GM21786 (cell line): ENCODE measurements at regions not wholly inside any gene's neighbourhood (a gene's known extent, or its start where the extent isn't known, plus 50 kb on each side); places are given as distances from the start of the nearest gene placed in this dataset.

Experiments used
- ATAC-seq: cut with Tn5 transposase; IDR thresholded peaks from one replicate; pipeline ENCODE4 v1.9.1; 2021; ENCODE audit not compliant: unreplicated experiment

DNA sequence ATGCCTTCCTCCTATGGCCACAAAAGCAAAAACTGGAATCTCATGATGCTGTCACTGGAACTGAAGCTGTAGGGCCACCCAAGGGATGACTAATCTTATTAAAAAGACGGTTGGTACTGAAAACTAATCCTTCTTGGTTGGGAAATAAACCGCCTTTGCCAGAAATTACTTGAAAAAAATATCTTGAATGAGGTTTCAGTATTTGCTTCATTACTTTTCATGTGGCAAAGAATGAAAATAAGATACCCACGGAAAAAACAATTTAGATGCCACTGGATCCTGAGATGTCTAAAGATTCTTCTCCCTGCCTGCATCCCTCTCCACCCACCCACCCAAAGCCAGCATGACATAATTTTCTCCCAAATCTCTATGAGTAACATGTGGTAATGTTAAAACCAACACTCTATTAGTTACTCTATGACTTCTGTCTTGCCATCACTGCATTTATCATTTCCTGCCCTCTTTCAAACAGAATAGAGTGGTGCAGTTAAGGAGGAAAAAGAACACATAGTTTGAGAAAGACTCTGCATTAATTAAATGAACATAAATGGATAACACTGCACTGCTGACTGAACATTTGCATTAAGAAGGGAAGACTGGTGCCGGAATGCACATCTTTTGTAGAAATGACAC is 111.8 kb upstream of the DPH6 start:
- ATAC-seq: no peak

DNA sequence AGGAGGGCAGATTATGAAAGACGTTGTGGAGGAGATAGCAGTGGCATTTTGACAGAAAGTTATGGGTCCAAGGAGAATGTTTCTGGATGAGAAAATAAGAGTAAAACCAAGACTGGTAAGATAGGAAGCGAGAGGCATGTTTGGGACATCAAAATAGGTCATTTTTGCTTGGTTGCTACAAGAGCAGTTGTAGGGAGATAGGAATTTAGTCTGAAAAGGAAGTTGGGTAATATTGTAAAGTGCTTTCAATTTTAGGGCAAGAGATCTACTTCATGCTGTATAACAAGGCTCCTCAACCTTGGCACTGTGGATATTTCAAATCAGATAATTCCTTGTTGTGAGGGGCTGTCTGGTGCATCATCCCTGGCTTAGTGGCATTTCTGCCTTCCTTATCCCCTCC is 118.0 kb upstream of the DPH6 start:
- no peak for ATAC-seq

DNA sequence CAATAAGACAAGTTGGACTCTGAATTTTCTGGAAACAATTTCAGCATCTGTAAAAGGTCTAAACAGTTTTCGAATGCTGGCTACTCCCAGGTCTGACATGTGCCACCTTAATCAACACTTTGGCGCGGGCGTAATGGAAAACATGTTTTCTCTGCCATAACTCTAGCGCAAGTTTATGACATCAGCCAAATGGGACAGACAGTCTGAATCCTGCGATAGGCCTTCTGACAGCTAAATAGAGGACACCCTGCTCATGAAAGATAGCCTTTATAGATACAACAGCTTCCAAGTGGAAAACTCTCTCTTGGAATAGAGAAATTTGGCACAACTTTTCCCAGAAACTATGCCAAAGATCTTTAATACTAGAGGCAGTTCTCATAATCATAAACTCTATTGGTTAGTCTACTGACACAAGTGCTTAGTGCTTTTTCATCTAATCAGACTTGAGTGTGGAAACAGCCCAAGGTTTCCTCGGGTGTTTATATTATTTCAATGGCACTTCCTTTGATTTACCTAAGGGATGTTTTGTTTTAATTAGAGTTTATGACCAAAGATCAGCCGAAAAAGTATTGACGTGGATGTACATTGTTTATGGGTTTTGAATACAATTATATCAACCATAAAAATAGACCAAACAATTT is 120.1 kb upstream of the DPH6 start:
- ATAC-seq: no peak

DNA sequence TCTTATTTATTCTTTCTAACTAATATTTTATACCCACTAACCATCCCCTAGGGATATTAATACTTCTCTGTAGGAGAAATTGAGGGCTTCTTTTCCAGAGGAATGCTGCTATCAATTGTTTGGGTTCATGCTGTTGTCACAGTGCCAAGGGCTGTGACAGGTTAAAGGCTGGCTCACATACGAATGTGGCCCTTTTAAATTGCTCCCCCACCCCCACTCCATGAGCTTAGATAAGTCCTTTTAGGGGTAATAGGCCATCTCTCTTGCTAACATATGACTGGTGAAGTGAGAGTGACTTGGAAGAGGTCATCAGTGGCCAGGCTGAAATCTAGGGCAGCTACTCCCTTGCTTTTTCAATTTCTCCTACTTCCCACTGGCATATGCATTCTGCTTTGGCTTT is 121.9 kb upstream of the DPH6 start:
- ATAC-seq: no peak

DNA sequence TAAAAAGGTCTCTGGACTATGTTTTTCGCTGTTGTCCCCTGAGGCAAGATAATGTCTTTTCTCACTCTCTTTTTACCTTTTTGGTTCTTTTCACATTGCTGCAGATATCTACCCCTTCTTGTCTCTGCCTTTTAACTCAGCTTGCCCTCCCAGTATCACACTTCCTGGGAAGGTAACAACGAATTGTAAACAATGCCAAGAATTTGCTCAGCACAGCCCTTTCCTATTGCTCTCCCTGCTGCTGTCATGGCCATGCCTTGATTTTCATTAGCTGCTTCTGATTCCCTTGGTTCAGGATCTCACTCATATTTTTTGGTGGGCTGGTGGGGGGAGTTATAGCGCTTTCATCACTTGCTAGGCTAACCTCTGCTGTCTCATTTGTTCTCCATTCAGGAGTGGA is 123.1 kb upstream of the DPH6 start:
- no peak for ATAC-seq

DNA sequence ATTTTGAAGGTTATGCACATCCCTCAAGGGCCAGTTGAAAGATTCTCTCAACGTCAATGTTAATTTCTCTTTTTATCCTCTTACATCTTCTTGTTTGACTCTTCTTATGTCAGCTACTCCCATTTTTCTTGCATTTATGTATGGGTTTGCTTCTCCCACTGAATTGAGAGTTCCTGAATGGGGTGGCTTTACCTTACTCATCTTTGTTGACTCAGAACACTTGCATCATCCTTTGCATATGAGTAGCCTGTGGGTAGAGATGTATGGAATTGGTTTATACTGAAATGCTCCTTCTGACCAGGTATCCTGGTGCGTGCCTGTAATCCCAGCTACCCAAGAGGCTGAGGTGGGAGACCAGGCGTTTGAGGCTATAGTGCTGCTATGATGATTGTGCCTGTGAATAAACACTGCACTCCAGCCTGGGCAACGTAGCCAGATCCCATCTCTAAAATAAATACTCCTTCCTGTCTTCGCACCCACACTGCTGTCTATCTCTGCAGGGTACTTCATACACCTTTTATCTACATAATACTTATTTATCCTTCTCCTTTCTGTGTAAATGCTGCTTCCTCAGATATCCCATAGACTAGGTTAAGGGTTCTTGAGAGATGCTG is 123.6 kb upstream of the DPH6 start:
- ATAC-seq: no peak

DNA sequence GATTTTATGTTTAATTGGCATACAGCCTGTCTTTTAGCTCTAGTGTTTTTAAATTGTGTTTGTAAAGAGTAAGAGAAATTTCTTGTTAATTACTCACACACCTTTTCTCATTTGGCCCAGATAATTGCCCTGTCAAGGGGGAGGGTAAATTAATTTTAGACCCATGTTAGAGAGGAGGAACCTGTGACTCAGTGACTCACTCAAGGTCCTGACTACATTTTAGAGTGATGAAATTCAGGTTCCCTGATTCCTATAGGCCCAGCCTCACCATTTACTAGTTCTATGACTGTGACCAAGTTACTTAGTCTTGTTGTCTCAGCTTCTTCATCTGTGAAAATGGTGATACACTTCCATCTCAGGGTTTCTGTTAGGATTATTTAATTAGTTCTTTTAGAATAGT is 125.2 kb upstream of the DPH6 start:
- no peak for ATAC-seq

DNA sequence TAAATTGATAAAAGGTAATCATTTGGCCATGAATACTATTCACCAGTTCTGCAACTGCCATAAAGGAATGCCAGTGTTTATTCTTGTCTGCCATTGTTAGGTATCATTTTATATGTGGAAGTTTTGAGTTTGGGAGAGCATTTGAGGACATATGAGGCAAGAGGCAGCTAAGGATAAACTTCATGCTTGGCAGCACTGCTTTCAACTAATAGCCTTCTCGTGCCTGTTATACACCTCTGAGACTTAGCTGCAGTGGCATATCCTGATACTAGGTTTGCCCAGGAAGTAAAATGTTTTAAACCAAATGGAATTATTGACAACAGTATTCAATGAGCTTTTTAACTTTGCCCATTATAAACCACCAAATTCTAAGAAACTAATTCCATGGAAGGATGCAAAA is 126.0 kb upstream of the DPH6 start:
- ATAC-seq: no peak

DNA sequence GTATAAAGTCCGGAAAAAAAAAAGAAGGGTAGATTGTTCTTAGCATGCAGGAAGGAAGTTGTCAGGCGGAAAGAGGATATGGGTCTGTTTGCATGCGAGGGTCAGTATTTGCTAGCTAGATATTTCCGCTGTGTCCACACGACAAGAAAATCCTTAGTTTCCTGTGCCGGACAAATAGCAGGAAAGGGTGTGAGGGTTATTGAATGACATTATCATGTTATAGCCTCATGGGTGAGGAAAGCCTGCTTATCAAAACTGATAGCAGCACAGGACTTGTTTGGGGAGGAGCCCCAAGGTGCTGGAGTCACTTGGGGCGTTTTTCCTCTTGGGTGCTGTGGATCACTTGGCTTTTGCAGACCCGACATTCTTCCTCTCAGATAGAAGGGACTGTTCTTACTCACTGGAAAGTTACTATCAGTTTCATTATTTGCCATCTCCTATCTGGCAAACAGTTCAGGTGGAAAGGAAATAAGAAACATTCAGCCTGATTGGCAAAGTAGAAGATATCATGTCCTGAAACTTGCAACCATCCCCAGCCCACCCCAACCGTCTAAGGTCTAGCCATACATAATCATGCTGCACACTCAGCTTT is 127.2 kb upstream of the DPH6 start:
- ATAC-seq: no peak

DNA sequence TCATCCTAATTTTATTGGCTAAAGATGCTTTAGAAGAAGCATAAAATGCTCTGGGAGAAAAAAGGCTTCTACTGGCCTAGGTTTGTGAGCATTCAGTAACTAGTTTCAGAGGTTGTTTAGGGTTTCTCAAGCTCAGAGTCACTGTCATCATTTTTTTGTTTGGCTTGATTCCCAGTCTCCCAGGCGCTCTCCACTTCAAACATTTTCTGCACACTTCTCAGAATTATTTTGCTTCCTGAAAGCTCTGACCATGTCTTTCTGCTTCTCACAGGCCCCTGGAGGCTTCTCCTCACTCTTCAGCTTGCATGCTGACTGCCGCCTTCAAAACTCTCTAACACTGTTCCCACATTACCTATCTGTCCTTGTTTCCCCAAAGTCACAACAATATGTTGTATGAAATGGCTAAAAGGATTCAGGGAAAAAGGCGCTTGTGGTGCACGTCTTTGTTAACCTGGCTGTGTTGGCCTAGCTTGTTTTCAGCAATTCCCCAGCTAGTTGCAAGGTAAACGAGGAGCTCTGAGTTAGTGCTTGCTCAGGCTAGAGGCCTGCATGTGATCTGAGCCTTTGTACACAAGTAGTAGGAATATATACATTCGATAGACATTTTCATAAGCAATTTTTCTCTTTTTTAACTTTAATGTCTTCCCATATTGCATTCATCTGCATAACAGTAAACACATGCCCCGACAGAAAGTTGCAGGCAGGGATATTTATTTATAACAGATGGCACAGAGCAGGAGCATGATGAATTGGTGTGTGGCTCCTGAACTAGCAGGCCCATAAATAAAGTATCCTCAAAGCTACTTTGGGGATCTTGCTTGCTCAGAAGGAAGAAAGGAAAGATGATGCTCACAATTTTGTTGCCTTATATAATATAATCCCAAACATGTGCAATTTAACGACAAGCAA is 129.2 kb upstream of the DPH6 start:
- no peak for ATAC-seq

DNA sequence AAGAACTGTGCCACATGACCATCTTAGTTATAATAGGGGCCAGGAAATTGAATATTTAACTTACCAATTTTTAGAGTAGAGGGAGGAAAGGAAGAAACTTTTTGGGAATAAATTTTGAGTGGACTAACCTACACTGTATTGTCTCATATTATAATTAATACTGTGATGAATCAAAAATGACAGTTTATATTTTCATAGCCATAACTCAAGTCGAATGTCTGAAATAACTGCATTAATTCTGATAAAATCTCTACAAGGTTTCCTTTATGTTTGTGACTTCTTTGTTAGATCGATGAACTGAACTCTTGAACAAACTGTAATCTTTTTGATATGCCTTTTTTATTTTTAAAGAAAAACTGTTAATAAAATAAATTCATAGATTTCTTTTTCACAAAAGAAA is 132.8 kb upstream of the DPH6 start:
- no peak for ATAC-seq

DNA sequence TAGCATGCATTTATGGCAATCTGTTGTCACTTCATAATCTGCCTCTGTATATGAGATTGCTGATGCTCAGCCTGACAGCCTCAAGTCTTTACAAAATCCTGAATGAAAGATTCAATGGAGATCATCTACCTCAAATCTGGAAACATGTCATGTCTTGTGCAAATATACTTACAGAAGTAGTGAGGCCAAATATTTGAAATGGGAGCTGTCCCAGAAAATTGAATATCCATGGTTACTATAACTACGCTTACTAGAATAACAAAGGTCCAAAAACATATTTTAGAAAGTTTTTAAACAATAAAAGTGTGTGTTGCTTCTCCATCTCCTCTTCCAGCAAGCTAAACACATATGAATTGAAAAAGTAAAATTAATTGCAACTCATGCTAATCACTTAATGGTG is 133.2 kb upstream of the DPH6 start:
- no peak for ATAC-seq

DNA sequence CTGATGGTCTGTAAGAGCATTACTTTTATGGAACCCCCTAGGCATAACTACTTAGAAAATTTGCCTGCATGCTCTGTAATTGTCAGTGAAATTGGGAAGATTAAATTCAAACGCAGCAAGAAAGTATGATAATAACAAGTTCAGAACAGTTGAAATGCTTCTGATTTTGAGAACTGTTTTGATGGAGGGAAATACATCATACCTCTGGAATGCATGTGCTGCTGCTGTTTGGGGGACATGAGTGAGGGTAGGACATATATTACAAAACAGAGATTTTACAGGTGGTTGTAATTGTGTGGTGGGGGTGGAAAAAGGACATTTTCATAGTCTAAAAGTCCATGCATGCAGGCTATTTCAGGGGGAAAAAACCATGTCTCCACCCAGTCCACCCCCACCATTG is 135.0 kb upstream of the DPH6 start:
- ATAC-seq: no peak

DNA sequence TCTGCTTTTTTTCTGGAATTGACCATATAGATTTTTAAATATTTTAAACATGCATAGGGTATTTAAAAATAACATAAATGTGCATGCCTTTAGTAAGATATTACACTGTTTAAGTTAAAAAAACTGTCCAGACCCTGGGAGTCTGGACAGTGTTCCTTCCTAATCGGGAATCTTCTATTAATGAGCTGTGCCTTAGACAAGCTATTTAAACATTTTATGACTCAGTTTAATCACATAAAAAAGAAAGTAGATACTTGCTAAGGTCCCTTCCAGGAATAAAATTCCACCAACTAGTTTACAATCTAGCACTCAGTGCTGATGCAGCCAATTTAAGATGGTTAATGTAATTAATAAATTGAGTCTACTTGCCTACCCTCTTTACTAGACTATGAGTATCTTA is 140.4 kb upstream of the DPH6 start:
- no peak for ATAC-seq

DNA sequence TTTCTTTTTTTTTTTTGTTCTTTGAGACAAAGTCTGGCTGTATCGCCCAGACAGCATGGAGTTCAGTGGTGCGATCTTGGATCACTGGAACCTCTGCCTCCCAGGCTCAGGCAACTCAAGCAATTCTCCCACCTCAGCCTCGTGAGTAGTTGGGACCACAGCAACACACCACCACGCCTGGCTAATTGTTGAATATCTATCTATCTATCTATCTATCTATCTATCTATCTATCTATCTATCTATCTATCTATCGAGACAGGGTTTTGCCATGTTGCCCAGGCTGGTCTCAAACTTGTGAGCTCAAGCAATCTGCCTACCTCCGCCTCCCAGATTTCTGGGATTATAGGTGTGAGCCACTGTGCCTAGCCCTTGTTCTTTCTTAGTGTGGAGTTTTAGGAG is 143.3 kb upstream of the DPH6 start:
- no peak for ATAC-seq

DNA sequence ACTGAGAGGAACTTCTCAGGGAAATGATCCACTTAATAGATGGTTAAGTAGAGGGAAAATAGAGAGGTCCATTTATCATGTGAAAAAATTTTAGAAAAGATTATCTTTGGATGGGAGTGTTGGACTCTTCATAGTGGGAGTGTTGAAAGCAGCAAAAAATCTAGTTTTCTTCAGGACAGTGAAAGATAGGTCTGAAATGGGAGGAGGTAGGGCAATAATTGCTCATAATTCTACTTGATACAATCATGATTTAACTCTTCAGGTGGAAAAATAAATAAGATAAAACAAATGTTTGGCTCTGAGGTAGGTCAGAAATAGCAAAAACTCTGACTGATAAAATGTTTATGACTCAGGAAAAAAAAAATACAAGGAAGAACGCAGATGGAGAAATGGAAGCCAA is 144.1 kb upstream of the DPH6 start:
- no peak for ATAC-seq

DNA sequence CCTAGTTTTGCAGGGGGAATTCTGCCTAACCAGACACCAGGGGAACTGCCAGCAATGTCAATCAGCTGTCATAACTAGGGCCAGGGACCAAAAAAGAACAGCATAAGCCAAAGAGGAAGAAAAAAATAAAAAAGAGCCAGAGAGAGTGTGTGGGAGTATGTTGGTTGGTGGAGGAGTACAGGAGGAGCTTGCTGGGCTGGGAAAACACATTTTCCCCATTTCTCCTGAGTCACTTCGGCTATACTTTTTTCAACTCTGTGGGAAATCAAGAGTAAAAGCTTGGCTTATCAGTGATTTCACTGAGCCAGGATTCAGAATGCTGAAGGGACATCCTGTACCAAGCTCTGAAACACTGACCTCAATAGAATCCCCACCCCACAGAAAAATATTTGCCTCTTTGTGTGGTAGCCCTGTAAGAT is 144.7 kb upstream of the DPH6 start:
- no peak for ATAC-seq

DNA sequence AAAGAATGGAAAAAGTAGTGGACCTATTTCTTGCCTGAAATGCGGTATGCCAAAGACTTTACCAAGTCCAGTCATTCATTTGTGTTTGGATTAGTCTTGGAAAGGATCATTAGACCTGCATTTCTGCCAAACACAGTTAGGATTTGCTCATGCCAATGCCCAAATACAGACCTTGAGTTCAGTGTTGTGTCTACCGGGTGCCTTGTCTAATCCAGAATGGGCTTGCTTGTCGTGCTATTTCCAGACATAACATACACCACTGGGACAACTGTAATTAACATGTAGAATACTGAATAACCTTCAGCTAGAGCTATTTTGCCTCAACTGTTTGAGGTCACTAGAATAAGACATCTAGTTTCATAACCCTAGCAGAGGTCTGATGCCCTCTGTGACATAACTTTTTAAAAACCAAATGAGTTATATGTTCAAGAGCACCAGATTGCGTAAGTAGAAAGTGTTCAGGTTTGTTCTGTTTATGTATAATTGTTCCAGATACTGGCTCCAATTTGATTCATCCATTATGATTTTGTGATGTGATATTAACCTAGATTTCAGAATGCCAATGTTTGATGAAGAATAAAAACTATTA is 145.3 kb upstream of the DPH6 start:
- ATAC-seq: no peak

DNA sequence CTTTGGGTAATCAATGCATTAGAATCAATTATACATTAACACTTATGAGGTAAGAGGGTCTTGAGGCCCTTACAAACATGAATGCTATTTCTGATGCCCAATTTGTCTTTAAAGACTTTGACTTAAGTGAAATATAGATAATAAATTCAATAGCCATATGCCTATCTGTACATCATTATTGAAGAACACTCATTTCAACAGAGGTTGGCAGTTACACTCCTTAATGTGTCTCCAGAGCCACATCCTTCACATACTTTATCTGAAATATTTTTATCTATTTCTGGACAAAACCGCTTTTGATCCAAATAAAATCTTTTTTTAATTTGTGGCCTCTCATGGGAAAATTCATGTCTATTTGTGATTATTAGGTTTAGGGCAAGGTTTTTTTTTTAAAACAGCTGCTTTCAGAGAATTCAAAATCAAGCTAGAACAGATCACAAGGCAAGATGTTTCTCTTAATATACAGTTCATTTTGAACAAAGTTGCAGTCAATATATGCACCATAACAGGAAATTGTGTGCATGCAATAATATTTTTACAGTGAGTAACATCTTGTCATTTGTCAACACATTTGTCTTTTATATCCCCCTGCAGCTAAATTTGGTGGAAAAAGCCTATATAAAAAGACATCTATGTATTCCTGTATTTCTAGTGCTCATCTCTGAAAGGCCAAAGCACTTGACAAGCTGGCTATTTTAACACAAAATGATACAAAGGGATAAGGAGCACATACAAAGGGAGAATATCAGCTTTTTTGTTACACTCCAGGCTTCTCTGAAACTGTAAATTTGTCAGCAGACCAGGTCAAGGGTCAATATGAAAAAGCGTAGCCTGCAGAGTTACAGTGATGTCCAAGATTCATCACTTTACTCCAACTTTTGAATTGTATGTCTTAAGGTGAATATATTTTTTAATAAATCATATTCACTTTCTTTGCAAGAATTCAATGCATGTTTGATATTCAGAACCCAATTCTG is 146.2 kb upstream of the DPH6 start:
- ATAC-seq: no peak

DNA sequence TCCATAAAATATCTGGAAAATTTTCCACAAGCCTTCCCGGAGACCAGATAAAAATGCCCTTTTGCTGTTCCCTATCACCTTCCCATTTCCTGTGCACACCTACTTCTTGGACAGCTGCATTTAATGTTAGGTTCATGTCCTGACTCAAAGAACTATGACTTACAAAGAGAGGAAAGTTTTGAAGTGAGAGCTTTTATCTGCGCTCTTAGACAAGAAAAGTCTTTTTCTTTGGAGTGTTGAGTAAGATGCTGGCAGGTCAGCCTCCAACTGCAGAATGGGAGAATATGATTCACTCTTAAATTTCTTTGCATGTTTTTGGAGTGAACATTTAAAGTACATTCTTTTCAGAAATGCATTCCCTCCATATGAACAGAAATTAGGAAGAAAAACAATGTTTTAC is 147.3 kb upstream of the DPH6 start:
- no peak for ATAC-seq
